Colonic mucosa (tissue), 4 donors: ENCODE measurements at regions not wholly inside any gene's neighbourhood (a gene's known extent, or its start where the extent isn't known, plus 50 kb on each side); places are given as distances from the start of the nearest gene placed in this dataset.

ENCODE experiments used
- DNase-seq: peaks from one replicate; pipeline ENCODE4 v3.0.0-alpha.2; 2020
- H3K27ac ChIP-seq: fragments of 200-600 bp; one replicate; pipeline ENCODE4 v1.8.0; 2021
- H3K27me3 ChIP-seq: fragments of 200-600 bp; one replicate; pipeline ENCODE4 v1.8.0; 2021
- H3K36me3 ChIP-seq: fragments of 200-600 bp; one replicate; pipeline ENCODE4 v1.8.0; 2021
- H3K4me1 ChIP-seq: fragments of 200-600 bp; one replicate; pipeline ENCODE4 v1.8.0; 2021; ENCODE audit warnings: mild to moderate bottlenecking
- H3K4me3 ChIP-seq: fragments of 200-600 bp; one replicate; pipeline ENCODE4 v1.8.0; 2021
- H3K9ac ChIP-seq, 2 donors: one replicate each; pipeline ENCODE4 v1.7.0; 2013; ENCODE audit warnings: control low read depth in 2 of 2, low read depth in 2 of 2, low read length in 2 of 2
- H3K9me3 ChIP-seq: fragments of 200-600 bp; one replicate; pipeline ENCODE4 v1.8.0; 2021
- intact Hi-C: fragments of 100-400 bp; cut with DNase I; formaldehyde crosslinking; loops from one replicate; pipeline ENCODE4 v1.14.1; 2022
- TF ChIP-seq, protein P1 (sequence below): fragments of 200-600 bp; IDR thresholded peaks from one replicate; pipeline ENCODE4 v1.8.0; 2022; ENCODE audit warnings: antibody characterized with exemption, mild to moderate bottlenecking
- donor health status: healthy.
- donor health status: DM: no; HTN: no; CAD: no.
- donor health status: DM: no; HTN: no; CAD: no.

DNA sequence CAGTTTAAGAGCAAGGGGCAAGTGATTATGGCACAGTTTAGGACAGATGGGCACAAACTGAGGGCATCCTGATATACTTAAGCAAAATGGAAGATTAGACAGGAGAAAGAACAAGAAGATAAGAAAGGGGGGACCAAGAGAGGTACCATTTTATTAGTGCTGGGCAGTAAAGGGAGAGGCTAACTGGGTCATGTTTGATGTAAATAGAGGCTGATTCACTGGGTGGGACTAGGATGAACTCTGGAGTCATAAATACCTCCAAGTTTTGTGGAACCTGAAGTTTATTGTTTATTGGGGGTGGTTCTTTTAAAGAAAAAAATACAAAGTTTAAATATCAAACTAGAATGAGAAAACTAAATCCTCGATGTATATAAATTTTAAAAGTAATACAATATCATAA lies 1067.2 kb upstream of the GYPC start:
- Histone ChIP-seq H3K4me3 (no peak overlapping the region), H3K36me3 (no peaks in the 10 kb centered on the region), H3K4me1 (no peaks in the 10 kb centered on the region), H3K27ac (no peak overlapping the region), H3K9me3 (no peaks in the 10 kb centered on the region), H3K27me3 (no peaks in the 10 kb centered on the region), H3K9ac (no peak overlapping the region)
- intact Hi-C loops: no loop called here
- TF ChIP-seq, protein P1, sequence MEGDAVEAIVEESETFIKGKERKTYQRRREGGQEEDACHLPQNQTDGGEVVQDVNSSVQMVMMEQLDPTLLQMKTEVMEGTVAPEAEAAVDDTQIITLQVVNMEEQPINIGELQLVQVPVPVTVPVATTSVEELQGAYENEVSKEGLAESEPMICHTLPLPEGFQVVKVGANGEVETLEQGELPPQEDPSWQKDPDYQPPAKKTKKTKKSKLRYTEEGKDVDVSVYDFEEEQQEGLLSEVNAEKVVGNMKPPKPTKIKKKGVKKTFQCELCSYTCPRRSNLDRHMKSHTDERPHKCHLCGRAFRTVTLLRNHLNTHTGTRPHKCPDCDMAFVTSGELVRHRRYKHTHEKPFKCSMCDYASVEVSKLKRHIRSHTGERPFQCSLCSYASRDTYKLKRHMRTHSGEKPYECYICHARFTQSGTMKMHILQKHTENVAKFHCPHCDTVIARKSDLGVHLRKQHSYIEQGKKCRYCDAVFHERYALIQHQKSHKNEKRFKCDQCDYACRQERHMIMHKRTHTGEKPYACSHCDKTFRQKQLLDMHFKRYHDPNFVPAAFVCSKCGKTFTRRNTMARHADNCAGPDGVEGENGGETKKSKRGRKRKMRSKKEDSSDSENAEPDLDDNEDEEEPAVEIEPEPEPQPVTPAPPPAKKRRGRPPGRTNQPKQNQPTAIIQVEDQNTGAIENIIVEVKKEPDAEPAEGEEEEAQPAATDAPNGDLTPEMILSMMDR: no peak
- no peak for DNase-seq

DNA sequence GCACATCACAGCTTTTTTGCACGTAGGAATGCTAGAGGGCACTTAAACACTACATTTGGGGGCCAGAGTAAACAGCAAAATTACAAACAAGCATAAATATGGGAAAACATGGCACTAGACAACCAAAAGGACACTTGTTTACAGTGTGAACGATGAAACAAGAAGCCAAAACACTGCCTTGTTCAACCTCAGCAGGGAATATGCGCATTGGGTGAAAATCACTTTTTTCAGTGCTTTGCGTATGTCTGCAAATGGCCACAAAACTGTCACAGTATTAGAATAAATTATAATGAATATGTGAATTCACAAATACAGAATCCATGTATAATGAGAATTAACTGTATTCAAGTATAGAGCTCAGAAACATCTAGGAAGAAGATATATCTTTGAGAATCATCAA lies 1064.0 kb upstream of the GYPC start:
- no peak overlapping the region for H3K27ac ChIP-seq
- no peaks in the 10 kb centered on the region for H3K9me3 ChIP-seq
- no peak for DNase-seq
- no peaks in the 10 kb centered on the region for H3K4me1 ChIP-seq
- H3K36me3 ChIP-seq: no peaks in the 10 kb centered on the region
- TF ChIP-seq, protein P1: no peak
- no peak overlapping the region for H3K4me3 ChIP-seq
- H3K27me3 ChIP-seq: no peaks in the 10 kb centered on the region
- intact Hi-C loops: no loop called here
- H3K9ac ChIP-seq: no peak overlapping the region

DNA sequence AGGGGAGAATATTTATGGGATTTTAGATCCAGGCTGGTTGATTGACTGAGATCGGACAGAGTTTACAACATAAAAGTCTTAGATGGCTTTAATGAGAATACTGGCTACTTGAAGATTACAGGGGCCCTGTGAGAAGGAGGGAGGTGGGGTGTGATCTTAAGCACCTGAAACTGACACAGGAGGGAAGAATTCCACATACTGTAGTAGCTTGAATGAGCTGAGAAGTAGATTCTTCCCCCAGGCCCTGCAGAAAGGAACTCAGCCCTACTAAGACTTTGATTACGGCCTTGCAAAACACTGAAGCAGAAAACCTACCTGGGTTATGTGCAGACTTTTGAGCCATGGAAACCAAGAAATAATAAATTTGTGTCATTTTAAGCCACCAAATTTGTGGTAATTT lies 1062.9 kb upstream of the GYPC start:
- no peak overlapping the region for H3K4me3 ChIP-seq

DNA sequence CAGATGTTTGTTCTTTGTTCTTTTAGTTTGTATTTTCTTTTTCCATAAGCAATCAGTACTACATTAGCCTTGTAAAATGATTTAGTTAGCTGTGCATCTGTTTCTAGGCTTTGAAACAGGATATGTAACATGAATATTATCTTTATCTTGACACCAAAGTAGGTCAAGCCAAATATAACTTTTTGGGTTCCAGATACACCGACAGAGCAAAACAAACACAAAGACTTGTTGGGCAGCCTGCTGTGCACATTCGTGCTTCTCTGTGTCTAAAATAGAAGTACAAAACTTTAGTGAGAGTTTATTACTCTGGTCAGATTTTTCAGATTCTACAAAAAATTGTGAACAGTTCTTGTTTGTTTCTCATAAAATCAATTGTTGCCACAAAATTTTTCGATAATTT lies 1059.3 kb upstream of the GYPC start:
- TF ChIP-seq, protein P1: no peak
- no peaks in the 10 kb centered on the region for H3K27me3 ChIP-seq
- H3K9ac ChIP-seq: no peak overlapping the region
- intact Hi-C loops: no loop called here
- H3K4me1 ChIP-seq: no peaks in the 10 kb centered on the region
- no peak for DNase-seq
- H3K9me3 ChIP-seq: no peaks in the 10 kb centered on the region
- no peaks in the 10 kb centered on the region for H3K36me3 ChIP-seq
- no peak overlapping the region for H3K4me3 ChIP-seq
- H3K27ac ChIP-seq: no peak overlapping the region

More for the DNA sequence above, 1062.9 kb upstream of the GYPC start:
- no peak overlapping the region for H3K27ac ChIP-seq
- intact Hi-C loops: no loop called here
- H3K9ac ChIP-seq: no peak overlapping the region
- H3K9me3 ChIP-seq: no peaks in the 10 kb centered on the region
- no peak for DNase-seq
- no peaks in the 10 kb centered on the region for H3K27me3 ChIP-seq
- no peaks in the 10 kb centered on the region for H3K36me3 ChIP-seq
- no peaks in the 10 kb centered on the region for H3K4me1 ChIP-seq
- TF ChIP-seq, protein P1: no peak

DNA sequence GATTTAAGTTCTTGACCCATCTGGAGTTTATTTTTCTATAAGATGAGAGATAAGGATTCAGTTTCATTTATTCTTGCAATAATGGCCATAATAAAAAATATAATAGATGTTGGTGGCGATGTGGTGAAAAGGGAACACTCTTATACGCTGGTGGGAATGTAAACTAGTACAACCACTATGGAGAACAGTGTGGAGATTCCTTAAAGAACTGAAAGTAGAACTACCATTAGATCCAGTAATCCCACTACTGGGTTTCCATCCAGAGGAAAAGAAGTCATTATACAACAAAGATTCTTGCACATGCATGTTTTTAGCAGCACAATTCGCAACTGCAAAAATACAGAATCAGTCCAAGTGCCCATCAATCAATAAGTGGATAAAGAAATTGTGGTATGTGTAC lies 1040.5 kb upstream of the GYPC start:
- Histone ChIP-seq H3K27ac (no peak overlapping the region), H3K9ac (no peak overlapping the region), H3K36me3 (no peaks in the 10 kb centered on the region), H3K4me3 (no peak overlapping the region), H3K9me3 (no peaks in the 10 kb centered on the region), H3K4me1 (no peaks in the 10 kb centered on the region), H3K27me3 (no peaks in the 10 kb centered on the region)
- intact Hi-C loops: no loop called here
- DNase-seq: no peak
- TF ChIP-seq, protein P1: no peak

DNA sequence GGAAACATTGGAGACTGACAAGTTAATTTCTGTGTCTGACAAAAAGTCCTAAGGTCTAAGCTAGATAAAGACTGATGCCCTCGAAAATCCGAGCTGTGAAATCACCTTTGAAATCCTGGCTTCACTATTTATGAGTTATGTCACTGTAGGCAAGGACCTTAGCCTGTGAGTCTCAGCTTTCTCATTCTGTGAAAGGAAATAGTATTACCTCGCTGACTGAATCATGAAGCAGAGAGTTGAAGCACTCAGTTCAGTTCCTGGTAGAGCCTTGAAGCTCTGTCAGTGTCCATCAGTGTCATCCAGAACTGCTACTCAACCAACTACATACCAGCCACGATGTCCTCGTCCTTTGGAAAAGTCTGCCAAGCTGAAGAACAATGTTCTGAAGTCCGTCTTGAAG lies 1025.6 kb upstream of the GYPC start:
- Histone ChIP-seq H3K27me3 (no peaks in the 10 kb centered on the region), H3K36me3 (no peaks in the 10 kb centered on the region), H3K4me3 (no peak overlapping the region), H3K4me1 (no peaks in the 10 kb centered on the region), H3K9ac (no peak overlapping the region), H3K27ac (no peak overlapping the region), H3K9me3 (no peaks in the 10 kb centered on the region)
- DNase-seq: no peak
- intact Hi-C loops: no loop called here
- TF ChIP-seq, protein P1: no peak
